ENCODE measurements at regions not wholly inside any gene's neighbourhood (a gene's known extent, or its start where the extent isn't known, plus 50 kb on each side); places are given as distances from the start of the nearest gene placed in this dataset.
A peak's percentile ranks its signal among the peaks of the same experiment; 100 is the strongest.

- TF ChIP-seq CTCF (IDR thresholded peaks at IDR 0.05; ENCODE audit: extremely low read depth, insufficient read depth, missing control alignments), result no peak
- no peak for DNase-seq (ENCODE audit: low spot score)
- in situ Hi-C loops (cut with MboI; ENCODE audit: low pct_unique_long_range_greater_than_20kb, low sequenced_read_pairs, unreplicated experiment), result no loop called here
These were observed 55.1 kb upstream of the LAMA2 start for GRCh38 chr6:128827675-128828464.

- TF ChIP-seq CTCF (IDR thresholded peaks at IDR 0.05; ENCODE audit: extremely low read depth, insufficient read depth, missing control alignments), result no peak
- in situ Hi-C loops (cut with MboI; ENCODE audit: low pct_unique_long_range_greater_than_20kb, low sequenced_read_pairs, unreplicated experiment), result no loop called here
- DNase-seq (ENCODE audit: low spot score), result no peak
These were observed 56.3 kb upstream of the LAMA2 start for GRCh38 chr6:128826606-128827005.

GRCh38 chr6:128822271-128822670 is 60.7 kb upstream of the LAMA2 start:
- DNase-seq (ENCODE audit: low spot score), result no peak
- in situ Hi-C loops (cut with MboI; ENCODE audit: low pct_unique_long_range_greater_than_20kb, low sequenced_read_pairs, unreplicated experiment), result no loop called here
- no peak for TF ChIP-seq CTCF (IDR thresholded peaks at IDR 0.05; ENCODE audit: extremely low read depth, insufficient read depth, missing control alignments)

GRCh38 chr6:128821116-128821515 is 61.8 kb upstream of the LAMA2 start:
- in situ Hi-C loops (cut with MboI; ENCODE audit: low pct_unique_long_range_greater_than_20kb, low sequenced_read_pairs, unreplicated experiment), result no loop called here
- no peak for TF ChIP-seq CTCF (IDR thresholded peaks at IDR 0.05; ENCODE audit: extremely low read depth, insufficient read depth, missing control alignments)
- DNase-seq (ENCODE audit: low spot score), result no peak

- TF ChIP-seq CTCF (IDR thresholded peaks at IDR 0.05; ENCODE audit: extremely low read depth, insufficient read depth, missing control alignments), result no peak
- no peak for DNase-seq (ENCODE audit: low spot score)
- in situ Hi-C loops (cut with MboI; ENCODE audit: low pct_unique_long_range_greater_than_20kb, low sequenced_read_pairs, unreplicated experiment), result no loop called here
These were observed 74.1 kb upstream of the LAMA2 start for GRCh38 chr6:128808856-128809255.

GRCh38 chr6:128807577-128807976 is 75.4 kb upstream of the LAMA2 start:
- in situ Hi-C loops (cut with MboI; ENCODE audit: low pct_unique_long_range_greater_than_20kb, low sequenced_read_pairs, unreplicated experiment), result no loop called here
- DNase-seq (ENCODE audit: low spot score), result no peak
- peak; percentile 40 for TF ChIP-seq CTCF (IDR thresholded peaks at IDR 0.05; ENCODE audit: extremely low read depth, insufficient read depth, missing control alignments)
